HEK293 (cell line): ENCODE measurements at regions not wholly inside any gene's neighbourhood (a gene's known extent, or its start where the extent isn't known, plus 50 kb on each side); places are given as distances from the start of the nearest gene placed in this dataset.

Experiments used
- CTCF ChIA-PET: fragments of 350-600 bp; formaldehyde crosslinking; extraction: SDS; loops from one replicate; lab custom pipeline; 2021; ENCODE audit warnings: antibody characterized with exemption; lab: Yijun Ruan, JAX
- POLR2A ChIA-PET: fragments of 300-600 bp; formaldehyde crosslinking; extraction: SDS; loops from one replicate; lab custom pipeline; 2020; ENCODE audit warnings: antibody characterized with exemption, inconsistent platforms; lab: Yijun Ruan, JAX
- H3K27ac ChIP-seq: fragments of 200-500 bp; sonication (Bioruptor generic); 2 replicates; pipeline ENCODE4 v1.5.1; 2014; ENCODE audit warnings: low read depth, low read length, control low read depth, inconsistent platforms; ENCODE audit errors: extremely low read depth
- H3K36me3 ChIP-seq, 2 experiments: fragments of 200-500 bp in 1 of 2; sonication (Bioruptor generic) in 1 of 2; 1 replicate in 1 of 2; 2 replicates in 1 of 2; pipeline ENCODE4 v1.5.1; 2014 to 2017; ENCODE audit warnings: inconsistent platforms in 2 of 2, low read length in 2 of 2; ENCODE audit not compliant: control insufficient read depth in 2 of 2, insufficient read depth in 1 of 2
- H3K4me1 ChIP-seq: fragments of 200-500 bp; sonication (Bioruptor generic); 2 replicates; pipeline ENCODE4 v1.5.1; 2014; ENCODE audit warnings: mild to moderate bottlenecking, low read length, inconsistent platforms; ENCODE audit not compliant: control insufficient read depth, insufficient read depth
- H3K4me3 ChIP-seq: 2 replicates; pipeline ENCODE4 v1.5.1; 2011; ENCODE audit warnings: low read depth, mild to moderate bottlenecking, control low read depth, low read length, moderate library complexity
- H3K9me3 ChIP-seq: fragments of 200-500 bp; sonication (Bioruptor generic); 2 replicates; pipeline ENCODE4 v1.5.1; 2014; ENCODE audit warnings: low read depth, low read length, inconsistent platforms; ENCODE audit not compliant: control insufficient read depth, insufficient read depth
- FEZF1 ChIP-seq: fragments of 450-650 bp; formaldehyde crosslinking; IDR thresholded peaks from 2 replicates; pipeline ENCODE4 v1.5.1; 2016; ENCODE audit warnings: missing biosample characterization, missing genetic modification characterization
- HOXA7 ChIP-seq: sonication (generic); formaldehyde crosslinking; IDR thresholded peaks from 2 replicates; pipeline ENCODE4 v1.8.1; 2022; ENCODE audit warnings: missing genetic modification reagents, borderline replicate concordance
- KLF10 ChIP-seq: fragments of 450-650 bp; IDR thresholded peaks from 2 replicates; pipeline ENCODE4 v1.5.1; 2018; ENCODE audit warnings: missing biosample characterization, mild to moderate bottlenecking, missing genetic modification characterization
- KLF16 ChIP-seq: fragments of 450-650 bp; formaldehyde crosslinking; IDR thresholded peaks from 2 replicates; pipeline ENCODE4 v1.5.1; 2017; ENCODE audit warnings: missing biosample characterization, missing genetic modification characterization
- OVOL3 ChIP-seq: fragments of 450-650 bp; formaldehyde crosslinking; IDR thresholded peaks from 2 replicates; pipeline ENCODE4 v1.5.1; 2016; ENCODE audit warnings: missing biosample characterization, missing genetic modification characterization
- SP7 ChIP-seq: fragments of 450-650 bp; formaldehyde crosslinking; IDR thresholded peaks from 2 replicates; pipeline ENCODE4 v1.5.1; 2016; ENCODE audit warnings: missing biosample characterization, missing genetic modification characterization
- ZFP3 ChIP-seq: fragments of 450-650 bp; formaldehyde crosslinking; IDR thresholded peaks from 2 replicates; pipeline ENCODE4 v1.5.1; 2016; ENCODE audit warnings: low read depth, missing biosample characterization, missing genetic modification characterization
- ZNF10 ChIP-seq: fragments of 450-650 bp; formaldehyde crosslinking; IDR thresholded peaks from 2 replicates; pipeline ENCODE4 v1.5.1; 2017; ENCODE audit warnings: missing biosample characterization, missing genetic modification characterization
- ZNF112 ChIP-seq: fragments of 450-650 bp; formaldehyde crosslinking; IDR thresholded peaks from 2 replicates; pipeline ENCODE4 v1.5.0; 2017; ENCODE audit warnings: missing biosample characterization, missing genetic modification characterization
- ZNF146 ChIP-seq: fragments of 450-650 bp; formaldehyde crosslinking; IDR thresholded peaks from 2 replicates; pipeline ENCODE4 v1.5.1; 2016; ENCODE audit warnings: missing biosample characterization, missing genetic modification characterization
- ZNF19 ChIP-seq: fragments of 450-650 bp; formaldehyde crosslinking; IDR thresholded peaks from 2 replicates; pipeline ENCODE4; 2016; ENCODE audit warnings: missing biosample characterization, missing genetic modification characterization, low read depth
- ZNF211 ChIP-seq: fragments of 450-650 bp; formaldehyde crosslinking; IDR thresholded peaks from 2 replicates; pipeline ENCODE4 v1.5.1; 2016; ENCODE audit warnings: low read depth, missing biosample characterization, missing genetic modification characterization
- ZNF394 ChIP-seq: fragments of 450-650 bp; formaldehyde crosslinking; IDR thresholded peaks from 2 replicates; pipeline ENCODE4 v1.5.1; 2016; ENCODE audit warnings: missing biosample characterization, missing genetic modification characterization, mild to moderate bottlenecking, moderate library complexity, borderline replicate concordance
- ZNF416 ChIP-seq: fragments of 450-650 bp; formaldehyde crosslinking; IDR thresholded peaks from 2 replicates; pipeline ENCODE4 v1.5.1; 2016; ENCODE audit warnings: missing biosample characterization, missing genetic modification characterization
- ZNF423 ChIP-seq: fragments of 450-650 bp; formaldehyde crosslinking; IDR thresholded peaks from 2 replicates; pipeline ENCODE4 v1.5.1; 2016; ENCODE audit warnings: missing biosample characterization, missing genetic modification characterization
- ZNF548 ChIP-seq: fragments of 450-650 bp; formaldehyde crosslinking; IDR thresholded peaks from 2 replicates; pipeline ENCODE4 v1.5.1; 2016; ENCODE audit warnings: missing biosample characterization, missing genetic modification characterization
- ZNF624 ChIP-seq: fragments of 450-650 bp; formaldehyde crosslinking; IDR thresholded peaks from 2 replicates; pipeline ENCODE4 v1.5.1; 2017; ENCODE audit warnings: missing biosample characterization, missing genetic modification characterization
- ZNF777 ChIP-seq: fragments of 450-650 bp; formaldehyde crosslinking; IDR thresholded peaks from 2 replicates; pipeline ENCODE4 v1.5.1; 2017; ENCODE audit warnings: missing biosample characterization, missing genetic modification characterization, borderline replicate concordance
- TF ChIP-seq, protein P1 (sequence below): fragments of 450-650 bp; formaldehyde crosslinking; IDR thresholded peaks from 2 replicates; pipeline ENCODE4 v1.5.1; 2016; ENCODE audit warnings: missing biosample characterization, missing genetic modification characterization
- TF ChIP-seq, protein P2 (sequence below): fragments of 450-650 bp; formaldehyde crosslinking; IDR thresholded peaks from 2 replicates; pipeline ENCODE4 v1.5.1; 2016; ENCODE audit warnings: missing biosample characterization, missing genetic modification characterization, borderline replicate concordance
- TF ChIP-seq, protein P3 (sequence below): fragments of 450-650 bp; formaldehyde crosslinking; IDR thresholded peaks from 2 replicates; pipeline ENCODE4 v1.5.1; 2016; ENCODE audit warnings: missing biosample characterization, missing genetic modification characterization
- TF ChIP-seq, protein P4 (sequence below): fragments of 450-650 bp; formaldehyde crosslinking; IDR thresholded peaks from 2 replicates; pipeline ENCODE4 v1.5.1; 2016; ENCODE audit warnings: missing biosample characterization, missing genetic modification characterization
- TF ChIP-seq, protein P5 (sequence below): fragments of 450-650 bp; formaldehyde crosslinking; IDR thresholded peaks from 2 replicates; pipeline ENCODE4 v1.5.1; 2016; ENCODE audit warnings: missing biosample characterization, missing genetic modification characterization

DNA sequence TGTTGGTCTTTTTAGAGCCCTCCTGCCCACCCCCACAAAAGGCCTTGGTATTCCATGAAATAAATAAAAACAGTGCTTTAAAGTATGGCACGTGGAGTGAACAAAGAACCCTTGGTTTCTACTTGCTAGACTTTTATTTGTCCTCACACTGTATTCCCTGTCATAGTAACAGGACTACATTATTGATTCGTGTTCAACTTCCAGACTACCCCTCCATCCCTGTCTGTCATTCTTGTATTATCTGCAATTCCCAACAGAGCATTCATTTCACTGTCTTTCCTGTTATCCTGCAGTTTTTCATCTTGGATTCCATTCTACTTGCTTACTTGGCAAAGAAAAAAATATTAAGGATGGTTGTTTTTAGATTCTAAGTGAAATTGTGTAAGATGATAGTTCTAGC is 307.4 kb upstream of the CNR1 start:
- H3K9me3 ChIP-seq, result no peaks in the 10 kb centered on the region; the same call in 1 of the 2 replicates
- no peaks in the 10 kb centered on the region for H3K4me1 ChIP-seq
- H3K4me3 ChIP-seq, result no peak overlapping the region
- POLR2A ChIA-PET, result no interaction called here
- TF ChIP-seq, protein P1, sequence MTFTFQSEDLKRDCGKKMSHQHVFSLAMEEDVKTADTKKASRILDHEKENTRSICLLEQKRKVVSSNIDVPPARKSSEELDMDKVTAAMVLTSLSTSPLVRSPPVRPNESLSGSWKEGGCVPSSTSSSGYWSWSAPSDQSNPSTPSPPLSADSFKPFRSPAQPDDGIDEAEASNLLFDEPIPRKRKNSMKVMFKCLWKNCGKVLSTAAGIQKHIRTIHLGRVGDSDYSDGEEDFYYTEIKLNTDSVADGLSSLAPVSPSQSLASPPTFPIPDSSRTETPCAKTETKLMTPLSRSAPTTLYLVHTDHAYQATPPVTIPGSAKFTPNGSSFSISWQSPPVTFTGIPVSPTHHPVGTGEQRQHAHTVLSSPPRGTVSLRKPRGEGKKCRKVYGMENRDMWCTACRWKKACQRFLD (tag by site-specific recombination), result no peak
- TF ChIP-seq, protein P2, sequence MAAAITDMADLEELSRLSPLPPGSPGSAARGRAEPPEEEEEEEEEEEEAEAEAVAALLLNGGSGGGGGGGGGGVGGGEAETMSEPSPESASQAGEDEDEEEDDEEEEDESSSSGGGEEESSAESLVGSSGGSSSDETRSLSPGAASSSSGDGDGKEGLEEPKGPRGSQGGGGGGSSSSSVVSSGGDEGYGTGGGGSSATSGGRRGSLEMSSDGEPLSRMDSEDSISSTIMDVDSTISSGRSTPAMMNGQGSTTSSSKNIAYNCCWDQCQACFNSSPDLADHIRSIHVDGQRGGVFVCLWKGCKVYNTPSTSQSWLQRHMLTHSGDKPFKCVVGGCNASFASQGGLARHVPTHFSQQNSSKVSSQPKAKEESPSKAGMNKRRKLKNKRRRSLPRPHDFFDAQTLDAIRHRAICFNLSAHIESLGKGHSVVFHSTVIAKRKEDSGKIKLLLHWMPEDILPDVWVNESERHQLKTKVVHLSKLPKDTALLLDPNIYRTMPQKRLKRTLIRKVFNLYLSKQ (tag by site-specific recombination), result no peak
- TF ChIP-seq, protein P3, sequence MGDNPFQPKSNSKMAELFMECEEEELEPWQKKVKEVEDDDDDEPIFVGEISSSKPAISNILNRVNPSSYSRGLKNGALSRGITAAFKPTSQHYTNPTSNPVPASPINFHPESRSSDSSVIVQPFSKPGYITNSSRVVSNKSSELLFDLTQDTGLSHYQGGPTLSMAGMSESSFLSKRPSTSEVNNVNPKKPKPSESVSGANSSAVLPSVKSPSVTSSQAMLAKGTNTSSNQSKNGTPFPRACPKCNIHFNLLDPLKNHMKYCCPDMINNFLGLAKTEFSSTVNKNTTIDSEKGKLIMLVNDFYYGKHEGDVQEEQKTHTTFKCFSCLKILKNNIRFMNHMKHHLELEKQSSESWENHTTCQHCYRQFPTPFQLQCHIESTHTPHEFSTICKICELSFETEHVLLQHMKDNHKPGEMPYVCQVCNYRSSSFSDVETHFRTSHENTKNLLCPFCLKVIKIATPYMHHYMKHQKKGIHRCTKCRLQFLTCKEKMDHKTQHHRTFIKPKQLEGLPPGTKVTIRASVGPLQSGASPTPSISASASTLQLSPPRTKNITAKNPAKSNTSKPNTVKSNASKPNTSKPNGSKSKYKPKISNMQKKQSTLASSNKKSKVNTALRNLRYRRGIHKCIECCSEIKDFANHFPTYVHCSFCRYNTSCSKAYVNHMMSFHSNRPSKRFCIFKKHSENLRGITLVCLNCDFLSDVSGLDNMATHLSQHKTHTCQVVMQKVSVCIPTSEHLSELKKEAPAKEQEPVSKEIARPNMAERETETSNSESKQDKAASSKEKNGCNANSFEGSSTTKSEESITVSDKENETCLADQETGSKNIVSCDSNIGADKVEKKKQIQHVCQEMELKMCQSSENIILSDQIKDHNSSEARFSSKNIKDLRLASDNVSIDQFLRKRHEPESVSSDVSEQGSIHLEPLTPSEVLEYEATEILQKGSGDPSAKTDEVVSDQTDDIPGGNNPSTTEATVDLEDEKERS (tag by site-specific recombination), result no peak
- TF ChIP-seq SP7 (tag by site-specific recombination), result no peak
- TF ChIP-seq, all 188 proteins: peak for 0
- CTCF ChIA-PET, result interaction anchor here (0.6 to 1.4 kb wide), 4 partner anchors 19 to 570 kb away, joined by 3 to 5 read pairs (median 4); no protein-coding TSS in a partner anchor
- H3K36me3 ChIP-seq, result no peaks in the 10 kb centered on the region
- no peak overlapping the region for H3K27ac ChIP-seq

DNA sequence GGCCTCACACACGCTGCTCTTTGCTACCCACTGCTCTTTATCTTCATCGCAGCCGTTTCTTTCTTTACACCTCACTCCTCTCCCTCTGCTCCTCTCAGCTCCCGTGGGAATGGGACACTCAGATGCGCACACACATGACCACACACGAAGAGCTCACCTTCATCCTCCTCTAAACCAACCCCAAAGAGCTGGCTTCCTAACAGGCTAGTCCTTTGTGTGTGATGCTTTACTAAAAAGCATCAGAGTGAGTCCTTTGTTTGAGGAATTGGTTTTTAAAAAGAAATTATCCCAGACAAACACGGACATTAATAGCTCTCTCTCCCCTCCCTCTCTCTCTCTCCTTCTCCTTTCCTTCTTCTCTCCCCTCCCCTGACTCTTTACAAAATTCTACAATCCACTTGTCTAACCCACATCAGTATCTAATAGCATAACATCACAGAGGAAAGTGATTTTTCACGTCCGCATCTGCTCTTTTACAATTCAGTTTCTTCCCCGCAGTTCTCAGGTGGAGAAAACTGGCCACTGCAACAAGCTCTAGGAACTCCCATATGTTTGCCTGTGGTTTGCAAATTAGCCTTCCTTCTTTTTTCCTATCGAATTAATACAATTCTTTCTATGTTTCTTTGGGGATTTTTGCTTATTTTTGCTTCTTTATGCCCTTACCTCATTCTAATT is 306.8 kb upstream of the CNR1 start:
- H3K9me3 ChIP-seq, result no peaks in the 10 kb centered on the region; the same call in 1 of the 2 replicates
- TF ChIP-seq KLF10 (no peak), ZNF624 (no peak), ZNF10 (no peak), FEZF1 (no peak), ZNF112 (tag by site-specific recombination) (no peak), ZNF211 (tag by site-specific recombination) (no peak), OVOL3 (tag by site-specific recombination) (no peak), ZNF394 (tag by site-specific recombination) (no peak), ZNF548 (no peak), ZNF146 (no peak), ZNF416 (no peak), ZFP3 (tag by site-specific recombination) (no peak), ZNF423 (tag by site-specific recombination) (no peak), ZNF19 (no peak), ZNF777 (no peak), HOXA7 (CRISPR knock-in tag) (no peak), KLF16 (no peak)
- TF ChIP-seq, protein P4, sequence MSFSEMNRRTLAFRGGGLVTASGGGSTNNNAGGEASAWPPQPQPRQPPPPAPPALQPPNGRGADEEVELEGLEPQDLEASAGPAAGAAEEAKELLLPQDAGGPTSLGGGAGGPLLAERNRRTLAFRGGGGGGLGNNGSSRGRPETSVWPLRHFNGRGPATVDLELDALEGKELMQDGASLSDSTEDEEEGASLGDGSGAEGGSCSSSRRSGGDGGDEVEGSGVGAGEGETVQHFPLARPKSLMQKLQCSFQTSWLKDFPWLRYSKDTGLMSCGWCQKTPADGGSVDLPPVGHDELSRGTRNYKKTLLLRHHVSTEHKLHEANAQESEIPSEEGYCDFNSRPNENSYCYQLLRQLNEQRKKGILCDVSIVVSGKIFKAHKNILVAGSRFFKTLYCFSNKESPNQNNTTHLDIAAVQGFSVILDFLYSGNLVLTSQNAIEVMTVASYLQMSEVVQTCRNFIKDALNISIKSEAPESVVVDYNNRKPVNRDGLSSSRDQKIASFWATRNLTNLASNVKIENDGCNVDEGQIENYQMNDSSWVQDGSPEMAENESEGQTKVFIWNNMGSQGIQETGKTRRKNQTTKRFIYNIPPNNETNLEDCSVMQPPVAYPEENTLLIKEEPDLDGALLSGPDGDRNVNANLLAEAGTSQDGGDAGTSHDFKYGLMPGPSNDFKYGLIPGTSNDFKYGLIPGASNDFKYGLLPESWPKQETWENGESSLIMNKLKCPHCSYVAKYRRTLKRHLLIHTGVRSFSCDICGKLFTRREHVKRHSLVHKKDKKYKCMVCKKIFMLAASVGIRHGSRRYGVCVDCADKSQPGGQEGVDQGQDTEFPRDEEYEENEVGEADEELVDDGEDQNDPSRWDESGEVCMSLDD (tag by site-specific recombination), result no peak
- TF ChIP-seq, protein P5, sequence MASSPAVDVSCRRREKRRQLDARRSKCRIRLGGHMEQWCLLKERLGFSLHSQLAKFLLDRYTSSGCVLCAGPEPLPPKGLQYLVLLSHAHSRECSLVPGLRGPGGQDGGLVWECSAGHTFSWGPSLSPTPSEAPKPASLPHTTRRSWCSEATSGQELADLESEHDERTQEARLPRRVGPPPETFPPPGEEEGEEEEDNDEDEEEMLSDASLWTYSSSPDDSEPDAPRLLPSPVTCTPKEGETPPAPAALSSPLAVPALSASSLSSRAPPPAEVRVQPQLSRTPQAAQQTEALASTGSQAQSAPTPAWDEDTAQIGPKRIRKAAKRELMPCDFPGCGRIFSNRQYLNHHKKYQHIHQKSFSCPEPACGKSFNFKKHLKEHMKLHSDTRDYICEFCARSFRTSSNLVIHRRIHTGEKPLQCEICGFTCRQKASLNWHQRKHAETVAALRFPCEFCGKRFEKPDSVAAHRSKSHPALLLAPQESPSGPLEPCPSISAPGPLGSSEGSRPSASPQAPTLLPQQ, result no peak
- H3K4me1 ChIP-seq, result no peaks in the 10 kb centered on the region
- ChIA-PET POLR2A (no interaction called here), CTCF (interaction anchor here (0.6 to 1.4 kb wide), 2 partner anchors 20 to 357 kb away, joined by 4 to 5 read pairs; no protein-coding TSS in a partner anchor)
- H3K27ac ChIP-seq, result no peak overlapping the region
- H3K4me3 ChIP-seq, result no peak overlapping the region
- H3K36me3 ChIP-seq, result no peaks in the 10 kb centered on the region
